GM12872 (cell line): ENCODE measurements at regions not wholly inside any gene's neighbourhood (a gene's known extent, or its start where the extent isn't known, plus 50 kb on each side); places are given as distances from the start of the nearest gene placed in this dataset.

Experiments
- CTCF ChIP-seq: IDR thresholded peaks from 3 replicates; pipeline ENCODE4 v1.5.1; 2011; ENCODE audit warnings: low read depth, mild to moderate bottlenecking, low read length, moderate library complexity; ENCODE audit not compliant: insufficient read depth

DNA sequence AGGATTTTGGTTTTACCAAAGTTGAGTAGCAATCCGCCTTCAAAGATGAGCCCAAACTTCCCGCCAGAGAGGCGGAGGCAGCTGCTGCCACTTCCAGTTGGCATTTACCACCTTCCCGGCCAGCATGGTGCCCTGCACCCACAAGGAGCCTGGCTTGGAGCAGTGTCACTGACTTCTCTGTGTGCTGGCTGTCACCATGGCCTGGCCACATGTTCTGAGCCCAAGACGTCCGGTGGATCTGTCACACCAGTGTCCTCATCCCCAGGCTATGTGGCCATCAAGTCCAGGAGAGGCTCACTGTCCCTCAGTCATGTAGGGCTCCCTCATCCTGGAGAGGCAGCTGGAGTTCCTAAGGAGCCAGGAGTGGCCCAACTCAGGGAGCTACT lies 100.6 kb downstream of the ACKR3 start:
- no peak for TF ChIP-seq CTCF

GRCh38 chr2:236671896-236672562 lies 102.4 kb downstream of the ACKR3 start:
- no peak for TF ChIP-seq CTCF

- TF ChIP-seq CTCF: no peak
Observed at GRCh38 chr2:236672606-236673005, 103.0 kb downstream of the ACKR3 start.

- TF ChIP-seq CTCF: no peak
Observed at GRCh38 chr2:236673126-236673822, 103.6 kb downstream of the ACKR3 start.

- TF ChIP-seq CTCF: no peak
Observed at GRCh38 chr2:236673823-236674185, 104.2 kb downstream of the ACKR3 start.

GRCh38 chr2:236674238-236674637 lies 104.6 kb downstream of the ACKR3 start:
- TF ChIP-seq CTCF: no peak

- TF ChIP-seq CTCF: no peak
Observed at GRCh38 chr2:236674646-236675045, 105.0 kb downstream of the ACKR3 start.
